NB4 (cell line): ENCODE measurements at regions not wholly inside any gene's neighbourhood (a gene's known extent, or its start where the extent isn't known, plus 50 kb on each side); places are given as distances from the start of the nearest gene placed in this dataset.

ENCODE experiments used
- DNase-seq: peaks from one replicate; pipeline ENCODE4 v3.0.0; 2010; ENCODE audit warnings: low read depth
- H3K4me3 ChIP-seq: one replicate; pipeline ENCODE4 v1.5.1; 2011; ENCODE audit warnings: mild to moderate bottlenecking, low read depth, low read length, moderate library complexity
- MYC ChIP-seq: IDR thresholded peaks from 2 replicates; pipeline ENCODE4 v1.6.1; 2011; ENCODE audit warnings: low read depth, low read length
- POLR2A ChIP-seq: IDR thresholded peaks from 2 replicates; pipeline ENCODE4 v1.6.1; 2011; ENCODE audit warnings: mild to moderate bottlenecking; ENCODE audit not compliant: insufficient read length; ENCODE audit errors: extremely low read depth
- TF ChIP-seq, protein P1 (sequence below): IDR thresholded peaks from one replicate; pipeline ENCODE4 v1.5.1; 2012; ENCODE audit warnings: low read depth, low read length
- TF ChIP-seq, protein P2 (sequence below): IDR thresholded peaks from 2 replicates; pipeline ENCODE4 v1.6.1; 2011; ENCODE audit warnings: low read depth, low read length

DNA sequence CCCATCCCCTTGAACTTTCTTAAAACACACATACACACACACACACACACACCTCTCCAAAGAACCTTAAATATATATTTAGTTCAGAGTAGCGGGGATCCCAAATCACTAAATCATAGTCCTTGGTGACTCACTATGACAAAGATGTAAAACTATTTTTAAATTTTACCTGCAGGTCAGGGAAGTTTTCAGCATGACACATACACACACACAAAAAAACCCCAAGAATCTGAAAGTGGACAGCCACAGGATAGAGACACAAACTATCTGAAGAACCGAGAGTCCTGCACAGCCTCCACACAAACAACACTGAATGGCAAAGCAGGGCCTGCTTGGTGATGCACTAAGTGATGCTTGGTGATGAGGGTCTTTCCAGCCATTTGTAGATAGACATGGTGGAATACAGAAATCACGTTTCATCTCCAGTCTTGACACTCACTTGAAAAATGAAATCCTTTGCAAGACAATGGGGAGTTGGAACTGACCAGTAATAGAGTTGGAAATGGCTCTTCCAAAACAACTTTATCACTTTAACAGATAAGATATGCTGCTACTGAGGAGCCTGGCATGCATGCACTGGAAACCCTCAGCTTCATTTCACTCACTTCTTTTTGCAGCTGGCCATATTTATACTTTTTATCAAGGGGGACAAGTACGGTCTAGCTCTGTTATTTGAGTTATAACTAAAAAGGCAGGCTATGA lies 307.3 kb downstream of the RAPGEF2 start:
- TF ChIP-seq POLR2A: no peak
- no peak overlapping the region for H3K4me3 ChIP-seq
- DNase-seq: no peak

DNA sequence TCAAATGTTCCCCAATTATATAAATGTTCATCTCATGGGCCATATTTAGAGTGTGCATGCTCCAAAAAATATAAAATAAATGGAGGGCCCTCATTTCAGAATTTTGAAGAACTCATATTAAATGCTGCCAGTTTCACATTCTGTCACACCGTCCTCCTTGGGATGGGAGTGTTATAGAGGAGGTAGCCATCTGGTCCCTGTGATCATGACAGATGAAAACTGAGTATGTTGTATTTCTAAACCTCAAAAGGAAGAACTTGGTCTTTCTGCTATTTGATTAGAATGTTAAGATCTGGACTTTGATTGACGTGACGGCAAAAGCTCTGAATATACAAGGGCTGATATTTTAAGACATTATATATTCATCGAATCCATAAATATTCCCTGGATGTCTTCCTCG lies 308.0 kb downstream of the RAPGEF2 start:
- H3K4me3 ChIP-seq: no peak overlapping the region
- no peak for DNase-seq
- TF ChIP-seq, protein P1, sequence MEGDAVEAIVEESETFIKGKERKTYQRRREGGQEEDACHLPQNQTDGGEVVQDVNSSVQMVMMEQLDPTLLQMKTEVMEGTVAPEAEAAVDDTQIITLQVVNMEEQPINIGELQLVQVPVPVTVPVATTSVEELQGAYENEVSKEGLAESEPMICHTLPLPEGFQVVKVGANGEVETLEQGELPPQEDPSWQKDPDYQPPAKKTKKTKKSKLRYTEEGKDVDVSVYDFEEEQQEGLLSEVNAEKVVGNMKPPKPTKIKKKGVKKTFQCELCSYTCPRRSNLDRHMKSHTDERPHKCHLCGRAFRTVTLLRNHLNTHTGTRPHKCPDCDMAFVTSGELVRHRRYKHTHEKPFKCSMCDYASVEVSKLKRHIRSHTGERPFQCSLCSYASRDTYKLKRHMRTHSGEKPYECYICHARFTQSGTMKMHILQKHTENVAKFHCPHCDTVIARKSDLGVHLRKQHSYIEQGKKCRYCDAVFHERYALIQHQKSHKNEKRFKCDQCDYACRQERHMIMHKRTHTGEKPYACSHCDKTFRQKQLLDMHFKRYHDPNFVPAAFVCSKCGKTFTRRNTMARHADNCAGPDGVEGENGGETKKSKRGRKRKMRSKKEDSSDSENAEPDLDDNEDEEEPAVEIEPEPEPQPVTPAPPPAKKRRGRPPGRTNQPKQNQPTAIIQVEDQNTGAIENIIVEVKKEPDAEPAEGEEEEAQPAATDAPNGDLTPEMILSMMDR: no peak
- no peak for TF ChIP-seq POLR2A
- TF ChIP-seq, protein P2, sequence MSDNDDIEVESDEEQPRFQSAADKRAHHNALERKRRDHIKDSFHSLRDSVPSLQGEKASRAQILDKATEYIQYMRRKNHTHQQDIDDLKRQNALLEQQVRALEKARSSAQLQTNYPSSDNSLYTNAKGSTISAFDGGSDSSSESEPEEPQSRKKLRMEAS: no peak
- no peak for TF ChIP-seq MYC

DNA sequence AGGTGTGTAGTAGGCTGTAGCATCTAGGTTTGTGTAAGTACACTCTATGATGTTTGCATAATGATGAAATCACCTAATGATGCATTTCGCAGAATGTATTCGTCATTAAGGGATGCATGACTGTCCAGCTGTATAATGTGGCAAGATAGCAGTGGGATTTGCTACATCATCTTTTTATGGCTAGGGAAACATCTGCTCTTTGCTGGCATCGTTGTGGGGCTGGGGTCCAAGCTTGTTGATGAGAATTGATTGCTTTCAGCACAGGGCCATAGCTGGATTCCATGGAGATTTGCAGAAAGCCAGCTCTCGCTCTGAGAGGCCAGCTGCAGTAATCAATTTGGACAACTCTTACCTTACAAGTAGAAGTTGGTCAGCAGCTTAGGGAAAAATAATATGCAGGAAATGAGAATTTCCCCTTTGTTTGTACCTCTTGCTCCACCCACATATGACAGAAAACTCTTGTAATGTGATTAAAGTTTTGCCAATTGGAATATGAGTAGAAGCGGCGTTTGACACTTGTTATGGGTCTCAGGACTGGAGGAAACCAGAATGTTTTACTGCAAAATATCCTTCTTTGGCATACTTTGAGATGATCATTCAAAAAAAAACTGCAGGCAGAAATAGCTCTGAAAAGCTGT lies 310.5 kb downstream of the RAPGEF2 start:
- TF ChIP-seq MYC (no peak), POLR2A (no peak)
- TF ChIP-seq, protein P1: no peak
- H3K4me3 ChIP-seq: no peak overlapping the region
- no peak for DNase-seq

DNA sequence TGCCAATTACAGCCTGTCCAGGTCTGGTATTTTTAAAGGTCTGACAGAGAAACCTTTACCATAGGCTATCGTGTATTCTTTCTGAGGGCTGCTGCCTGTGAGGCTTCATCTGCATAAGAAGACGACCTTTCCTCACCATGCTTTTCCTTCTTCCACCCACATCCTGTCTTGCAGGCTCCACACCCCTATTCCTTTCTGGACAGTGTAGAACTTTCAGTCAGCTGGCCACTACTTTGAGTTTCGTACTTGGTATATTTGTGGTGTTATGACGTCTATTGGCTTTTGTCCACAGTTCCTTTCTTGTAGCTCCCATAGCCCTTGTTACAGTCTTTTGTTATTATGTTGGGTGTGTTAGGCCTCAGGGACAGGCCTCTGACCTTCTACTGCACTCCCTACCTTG lies 311.4 kb downstream of the RAPGEF2 start:
- no peak overlapping the region for H3K4me3 ChIP-seq
- TF ChIP-seq POLR2A (no peak), MYC (no peak)
- TF ChIP-seq, protein P2: no peak
- TF ChIP-seq, protein P1: no peak
- no peak for DNase-seq

DNA sequence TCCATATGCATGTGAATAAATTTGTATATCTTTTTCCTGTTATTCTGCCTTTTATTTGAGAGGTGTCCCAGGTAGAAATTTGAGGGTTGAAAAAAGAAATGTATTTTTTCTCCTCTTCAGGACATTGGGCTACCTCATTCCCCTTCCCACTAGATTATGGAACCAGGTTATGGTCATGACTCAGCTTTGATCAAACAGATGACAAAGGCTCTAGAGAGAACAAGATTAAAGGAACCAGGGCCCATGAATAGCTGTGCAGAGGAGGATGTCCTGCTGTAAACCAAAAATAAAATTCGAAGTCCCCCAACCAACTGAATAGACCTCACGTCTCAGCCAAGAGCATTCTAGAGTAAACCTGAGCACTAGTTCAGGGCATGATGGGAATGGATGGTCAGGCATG lies 313.2 kb downstream of the RAPGEF2 start:
- TF ChIP-seq, protein P1: no peak
- TF ChIP-seq, protein P2: no peak
- TF ChIP-seq MYC (no peak), POLR2A (no peak)
- DNase-seq: no peak
- H3K4me3 ChIP-seq: no peak overlapping the region

DNA sequence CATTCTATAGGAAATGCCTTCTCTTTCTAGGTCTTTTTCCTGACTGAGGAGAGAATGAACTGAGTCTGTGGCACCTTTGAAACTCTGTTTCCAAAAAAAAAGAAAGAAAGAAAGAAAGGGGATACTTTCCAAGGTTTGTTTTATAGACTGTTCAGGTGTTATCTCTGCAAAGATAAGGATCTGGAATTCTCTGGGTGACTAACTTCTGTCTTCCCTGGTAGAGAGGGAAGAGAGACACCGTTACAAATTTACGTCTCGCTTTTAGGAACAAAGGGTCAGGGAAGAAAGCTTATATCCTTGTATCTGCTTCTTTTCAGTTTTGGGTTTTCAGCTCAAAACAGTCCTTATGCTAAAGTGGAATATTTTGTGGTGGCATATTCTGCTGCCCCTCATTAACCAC lies 314.1 kb downstream of the RAPGEF2 start:
- TF ChIP-seq MYC (no peak), POLR2A (no peak)
- TF ChIP-seq, protein P1: no peak
- TF ChIP-seq, protein P2: no peak
- H3K4me3 ChIP-seq: no peak overlapping the region
- no peak for DNase-seq
